T-helper 2 cell treated with Interferon-gamma antibody and Interleukin-4, amounts not matched to agents 5 μg/mL and 100 μg/mL, for 36 hours (primary cell): ENCODE measurements at regions not wholly inside any gene's neighbourhood (a gene's known extent, or its start where the extent isn't known, plus 50 kb on each side); places are given as distances from the start of the nearest gene placed in this dataset.

Experiments used
- DNase-seq: peaks from one replicate; pipeline ENCODE4 v3.0.0; 2021; ENCODE audit warnings: low spot score
- H3K27ac Mint-ChIP-seq: one replicate; pipeline ENCODE4 v1.8.0; 2021; ENCODE audit warnings: mild to moderate bottlenecking, mixed read lengths
- H3K27me3 Mint-ChIP-seq: one replicate; pipeline ENCODE4 v1.8.0; 2021; ENCODE audit warnings: low read depth, mixed read lengths
- H3K36me3 Mint-ChIP-seq: one replicate; pipeline ENCODE4 v1.8.0; 2021; ENCODE audit warnings: low read depth, mixed read lengths
- H3K4me1 Mint-ChIP-seq: one replicate; pipeline ENCODE4 v1.8.0; 2021; ENCODE audit warnings: low read depth, mixed read lengths
- H3K4me3 Mint-ChIP-seq: one replicate; pipeline ENCODE4 v1.8.0; 2022; ENCODE audit warnings: mild to moderate bottlenecking, moderate library complexity, mixed read lengths
- H3K9me3 Mint-ChIP-seq: one replicate; pipeline ENCODE4 v1.8.0; 2021; ENCODE audit warnings: mixed read lengths

DNA sequence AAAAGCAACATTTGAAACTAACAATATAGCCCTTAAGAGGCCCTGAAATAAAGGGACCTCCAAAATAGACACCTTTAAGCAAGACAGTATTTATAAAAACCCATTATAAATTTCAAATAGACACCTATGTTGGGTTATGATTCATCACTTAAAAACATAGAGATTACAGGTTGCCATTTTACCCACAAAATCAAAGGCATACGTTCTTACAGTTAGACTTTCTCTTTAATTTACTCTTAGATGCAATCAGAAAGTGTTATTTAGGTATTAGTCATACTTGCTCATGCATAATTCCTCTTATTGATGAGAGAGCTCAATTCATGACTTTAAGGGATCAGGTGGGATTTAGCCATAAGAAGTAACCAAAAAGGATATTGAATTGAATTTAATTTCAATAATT is 51.5 kb upstream of the TMEM200A start:
- no peak overlapping the region for H3K4me3 Mint-ChIP-seq
- H3K9me3 Mint-ChIP-seq: no peaks in the 10 kb centered on the region
- H3K27me3 Mint-ChIP-seq: peaks cover 11% of the 10 kb centered on the region
- H3K4me1 Mint-ChIP-seq: peaks cover 17% of the 10 kb centered on the region
- no peak for DNase-seq
- no peak overlapping the region for H3K27ac Mint-ChIP-seq
- H3K36me3 Mint-ChIP-seq: no peaks in the 10 kb centered on the region

DNA sequence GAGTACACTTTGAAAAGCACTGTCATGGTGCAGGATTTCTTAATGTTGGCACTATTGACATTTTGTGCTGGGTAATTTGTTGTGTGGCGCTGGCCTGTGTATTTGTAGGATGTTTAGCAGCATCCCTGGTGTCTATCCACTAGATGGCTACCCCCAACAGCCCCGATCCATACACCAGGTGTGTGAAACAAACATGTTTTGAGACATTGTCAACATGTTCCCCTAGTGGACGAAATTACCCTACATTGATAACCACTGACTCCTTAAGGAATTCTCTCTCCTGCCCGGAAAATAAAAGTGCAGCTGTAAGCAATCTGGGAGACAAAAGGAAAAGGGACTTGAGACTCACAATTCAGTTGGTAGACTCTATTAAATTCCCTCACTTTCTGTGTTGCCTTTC is 52.6 kb upstream of the TMEM200A start:
- Mint-ChIP-seq H3K27me3 (peaks cover 6% of the 10 kb centered on the region), H3K36me3 (no peaks in the 10 kb centered on the region), H3K4me1 (peaks cover 20% of the 10 kb centered on the region), H3K4me3 (no peak overlapping the region), H3K9me3 (no peaks in the 10 kb centered on the region), H3K27ac (no peak overlapping the region)
- no peak for DNase-seq

DNA sequence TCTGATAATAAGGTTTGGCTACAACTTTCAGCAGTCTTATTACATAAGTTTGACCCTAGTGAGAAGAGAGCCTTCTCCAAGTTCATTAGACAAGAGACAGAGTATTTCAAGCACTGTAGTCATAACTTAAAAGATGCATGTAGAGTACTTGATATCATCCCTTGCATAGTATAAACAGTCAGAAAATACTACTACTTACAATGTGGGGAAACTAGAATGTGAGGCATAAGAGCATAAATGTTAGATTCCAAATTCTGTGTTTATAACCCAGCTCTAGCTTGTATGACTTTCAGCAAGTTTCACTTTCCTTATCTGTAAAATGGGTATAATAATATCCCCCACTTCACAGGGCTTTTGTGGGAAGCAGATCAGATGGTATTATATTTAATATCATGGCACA is 56.8 kb upstream of the TMEM200A start:
- DNase-seq: no peak
- H3K4me3 Mint-ChIP-seq: no peak overlapping the region
- H3K4me1 Mint-ChIP-seq: peaks cover 14% of the 10 kb centered on the region
- H3K36me3 Mint-ChIP-seq: no peaks in the 10 kb centered on the region
- peaks cover 6% of the 10 kb centered on the region for H3K27me3 Mint-ChIP-seq
- H3K9me3 Mint-ChIP-seq: no peaks in the 10 kb centered on the region
- no peak overlapping the region for H3K27ac Mint-ChIP-seq

GRCh38 chr6:130307752-130308361 is 58.0 kb upstream of the TMEM200A start:
- Mint-ChIP-seq H3K27ac (no peak overlapping the region), H3K4me1 (peaks cover 7% of the 10 kb centered on the region), H3K4me3 (no peak overlapping the region), H3K36me3 (no peaks in the 10 kb centered on the region), H3K9me3 (no peaks in the 10 kb centered on the region), H3K27me3 (peaks cover 6% of the 10 kb centered on the region)
- DNase-seq: no peak

DNA sequence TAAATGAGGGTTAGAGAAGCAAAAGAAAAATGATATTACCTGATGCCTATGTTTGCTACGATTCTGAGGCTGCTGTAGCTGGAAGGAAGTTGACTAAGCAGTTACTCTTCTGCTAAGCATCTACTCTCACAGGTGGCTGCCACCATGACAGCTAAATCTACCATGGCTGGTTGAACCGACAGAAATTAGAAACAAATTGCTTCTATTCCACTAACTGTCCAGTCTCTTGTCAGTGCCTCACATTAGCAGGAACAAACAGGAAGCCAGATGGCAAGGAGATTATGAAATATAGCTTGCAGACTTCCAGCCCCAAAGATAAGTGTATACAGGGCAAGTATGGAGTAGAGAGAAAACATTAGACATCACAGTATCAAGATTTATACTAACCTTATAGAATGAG is 59.4 kb upstream of the TMEM200A start:
- no peak overlapping the region for H3K4me3 Mint-ChIP-seq
- H3K4me1 Mint-ChIP-seq: peaks cover 7% of the 10 kb centered on the region
- no peak for DNase-seq
- H3K27me3 Mint-ChIP-seq: peaks cover 7% of the 10 kb centered on the region
- H3K9me3 Mint-ChIP-seq: peaks cover 10% of the 10 kb centered on the region
- H3K36me3 Mint-ChIP-seq: peaks cover 4% of the 10 kb centered on the region
- no peak overlapping the region for H3K27ac Mint-ChIP-seq

- Mint-ChIP-seq H3K9me3 (peaks cover 14% of the 10 kb centered on the region), H3K27me3 (peaks cover 25% of the 10 kb centered on the region), H3K36me3 (peaks cover 4% of the 10 kb centered on the region), H3K27ac (no peak overlapping the region), H3K4me3 (no peak overlapping the region), H3K4me1 (peaks cover 4% of the 10 kb centered on the region)
- no peak for DNase-seq
These were observed 62.4 kb upstream of the TMEM200A start for GRCh38 chr6:130303431-130303830.

DNA sequence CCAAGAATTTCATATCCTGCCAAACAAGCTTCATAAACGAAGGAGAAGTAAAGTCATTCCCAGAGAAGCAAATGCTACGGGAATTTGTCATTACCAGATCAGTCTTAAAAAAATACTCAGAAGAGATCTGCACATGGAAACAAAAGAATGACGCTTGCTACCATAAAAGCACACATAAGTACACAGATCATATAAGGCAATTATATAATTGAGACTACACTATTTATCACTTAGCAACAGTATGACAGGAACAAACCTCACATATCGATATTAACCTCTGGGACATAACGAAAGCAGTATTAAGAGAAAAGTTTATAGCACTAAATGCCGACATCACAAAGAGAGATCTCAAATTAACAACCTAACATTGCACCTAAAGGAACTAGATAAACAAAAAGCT is 67.6 kb upstream of the TMEM200A start:
- Mint-ChIP-seq H3K27me3 (peaks cover 38% of the 10 kb centered on the region), H3K27ac (no peak overlapping the region), H3K4me1 (no peaks in the 10 kb centered on the region), H3K4me3 (no peak overlapping the region), H3K9me3 (peaks cover 14% of the 10 kb centered on the region), H3K36me3 (peaks cover 4% of the 10 kb centered on the region)
- no peak for DNase-seq

DNA sequence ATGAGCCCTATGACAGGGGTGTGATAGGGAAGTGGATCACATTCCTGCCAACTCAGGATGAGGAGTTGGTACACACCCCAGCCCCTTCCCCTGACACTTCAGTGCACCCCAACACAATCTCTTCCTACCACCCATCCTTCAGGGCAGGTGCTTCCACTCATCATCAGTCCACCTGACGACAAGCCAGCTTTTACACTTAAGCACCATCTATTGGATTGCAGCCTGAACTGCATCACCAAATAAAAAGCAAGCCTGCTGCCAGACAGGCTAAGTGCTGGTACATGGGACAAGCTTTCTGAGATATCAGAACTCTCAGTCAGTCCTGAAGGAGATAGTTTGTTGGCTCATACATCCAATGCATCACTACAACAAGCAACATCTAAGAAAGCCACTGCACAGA is 69.0 kb upstream of the TMEM200A start:
- no peak for DNase-seq
- Mint-ChIP-seq H3K4me3 (no peak overlapping the region), H3K4me1 (no peaks in the 10 kb centered on the region), H3K27me3 (peaks cover 35% of the 10 kb centered on the region), H3K36me3 (peaks cover under 1% of the 10 kb centered on the region), H3K9me3 (peaks cover 6% of the 10 kb centered on the region), H3K27ac (no peak overlapping the region)

DNA sequence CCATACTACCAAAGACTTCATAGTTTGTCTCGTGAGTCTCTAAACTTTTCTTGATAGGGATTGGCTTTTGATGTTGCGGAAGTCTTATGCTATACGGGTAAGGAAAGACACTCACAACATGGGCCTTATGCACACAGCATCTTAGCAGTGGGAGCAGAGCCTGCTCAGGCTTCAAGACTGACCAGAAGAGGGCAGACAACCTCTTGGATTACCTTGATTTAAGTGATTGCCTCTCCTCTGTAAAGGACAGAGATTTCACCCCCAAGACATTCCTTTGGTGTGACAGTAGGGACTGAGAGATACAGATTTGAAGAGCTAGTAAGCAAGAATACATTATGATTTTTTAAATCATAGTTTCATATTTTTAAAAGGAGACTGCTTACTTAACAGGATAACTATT is 71.0 kb upstream of the SAMD3 start:
- Mint-ChIP-seq H3K27ac (no peak overlapping the region), H3K4me3 (no peak overlapping the region), H3K36me3 (no peaks in the 10 kb centered on the region), H3K27me3 (peaks cover 20% of the 10 kb centered on the region), H3K4me1 (no peaks in the 10 kb centered on the region), H3K9me3 (no peaks in the 10 kb centered on the region)
- no peak for DNase-seq

DNA sequence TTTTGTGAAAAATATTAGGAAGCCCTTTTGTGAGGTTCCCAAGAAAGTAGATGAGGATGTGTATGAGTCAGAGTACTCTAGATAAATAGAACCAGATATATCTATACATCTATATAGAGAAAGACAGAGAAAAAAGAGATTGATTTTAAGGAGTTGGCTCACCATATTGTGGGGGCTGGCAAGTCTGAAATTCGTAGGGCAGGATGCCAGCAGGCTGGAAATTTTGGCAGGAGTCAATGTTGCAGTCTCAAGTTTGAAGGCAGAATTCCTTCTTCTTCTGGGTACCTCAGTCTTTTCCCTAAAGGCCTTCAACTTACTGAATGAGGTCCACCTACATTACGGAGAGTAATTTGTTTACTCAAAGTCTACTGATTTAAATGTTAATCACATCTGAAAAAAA is 65.3 kb upstream of the SAMD3 start:
- Mint-ChIP-seq H3K36me3 (no peaks in the 10 kb centered on the region), H3K4me1 (peaks cover 2% of the 10 kb centered on the region), H3K4me3 (no peak overlapping the region), H3K9me3 (no peaks in the 10 kb centered on the region), H3K27ac (no peak overlapping the region), H3K27me3 (peaks cover 4% of the 10 kb centered on the region)
- DNase-seq: no peak

DNA sequence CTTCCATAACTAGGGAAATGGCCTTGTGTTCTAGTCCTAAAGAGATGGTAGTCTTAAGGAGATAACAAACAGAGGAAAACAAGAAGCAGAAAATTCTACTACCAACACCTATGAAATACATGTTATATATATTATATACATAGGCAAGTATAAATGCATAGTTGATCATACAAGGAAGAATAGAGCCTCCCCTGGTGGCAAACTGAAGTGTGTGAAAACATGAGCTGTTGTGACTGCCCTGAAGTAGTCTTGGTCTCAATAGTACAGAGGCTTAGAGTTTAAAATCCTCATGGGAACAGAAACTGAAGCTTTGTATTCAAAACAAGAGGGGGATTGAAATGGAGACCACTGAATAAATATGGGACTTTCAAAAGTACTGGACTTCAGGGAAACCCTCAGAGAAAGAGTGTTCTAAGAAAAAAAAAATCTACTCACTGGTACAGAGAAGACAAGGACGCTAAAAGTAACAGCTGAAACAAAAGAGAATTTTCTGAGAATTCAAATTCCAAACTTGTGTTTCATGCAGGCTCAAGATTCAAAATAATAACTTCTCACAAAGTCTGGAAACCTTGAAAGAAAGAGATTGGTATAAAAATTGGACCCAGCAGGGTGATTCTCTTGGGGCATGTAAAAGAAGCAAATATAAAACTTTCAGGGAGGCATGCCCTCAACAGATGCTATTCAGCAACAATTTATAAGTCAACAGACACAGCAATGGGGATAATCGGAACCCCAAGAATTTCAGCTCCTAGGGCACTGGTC is 59.7 kb upstream of the SAMD3 start:
- no peak overlapping the region for H3K27ac Mint-ChIP-seq
- no peak for DNase-seq

GRCh38 chr6:130276507-130276906 is 53.8 kb upstream of the SAMD3 start:
- H3K27ac Mint-ChIP-seq: no peak overlapping the region
- DNase-seq: no peak
- H3K27me3 Mint-ChIP-seq: no peaks in the 10 kb centered on the region
- H3K9me3 Mint-ChIP-seq: peaks cover 63% of the 10 kb centered on the region
- peaks cover 3% of the 10 kb centered on the region for H3K4me1 Mint-ChIP-seq
- peaks cover 17% of the 10 kb centered on the region for H3K36me3 Mint-ChIP-seq
- no peak overlapping the region for H3K4me3 Mint-ChIP-seq

More for the DNA sequence above, 59.7 kb upstream of the SAMD3 start:
- H3K4me3 Mint-ChIP-seq: peak overlapping the region; percentile 19
- no peaks in the 10 kb centered on the region for H3K27me3 Mint-ChIP-seq
- no peaks in the 10 kb centered on the region for H3K36me3 Mint-ChIP-seq
- H3K9me3 Mint-ChIP-seq: peaks cover 10% of the 10 kb centered on the region
- peaks cover 16% of the 10 kb centered on the region for H3K4me1 Mint-ChIP-seq

- H3K9me3 Mint-ChIP-seq: peaks cover 72% of the 10 kb centered on the region
- DNase-seq: no peak
- H3K27ac Mint-ChIP-seq: no peak overlapping the region
- peaks cover 2% of the 10 kb centered on the region for H3K4me1 Mint-ChIP-seq
- no peaks in the 10 kb centered on the region for H3K27me3 Mint-ChIP-seq
- H3K36me3 Mint-ChIP-seq: peaks cover 19% of the 10 kb centered on the region
- H3K4me3 Mint-ChIP-seq: no peak overlapping the region
These were observed 51.3 kb upstream of the SAMD3 start for GRCh38 chr6:130274007-130274406.
